ENCODE measurements at regions not wholly inside any gene's neighbourhood (a gene's known extent, or its start where the extent isn't known, plus 50 kb on each side); places are given as distances from the start of the nearest gene placed in this dataset.
"Not testable (repeated sequence)": the region's sequence is repeated elsewhere in the genome, so short reads cannot be mapped to it uniquely, and the experiment has no call there.

DNA sequence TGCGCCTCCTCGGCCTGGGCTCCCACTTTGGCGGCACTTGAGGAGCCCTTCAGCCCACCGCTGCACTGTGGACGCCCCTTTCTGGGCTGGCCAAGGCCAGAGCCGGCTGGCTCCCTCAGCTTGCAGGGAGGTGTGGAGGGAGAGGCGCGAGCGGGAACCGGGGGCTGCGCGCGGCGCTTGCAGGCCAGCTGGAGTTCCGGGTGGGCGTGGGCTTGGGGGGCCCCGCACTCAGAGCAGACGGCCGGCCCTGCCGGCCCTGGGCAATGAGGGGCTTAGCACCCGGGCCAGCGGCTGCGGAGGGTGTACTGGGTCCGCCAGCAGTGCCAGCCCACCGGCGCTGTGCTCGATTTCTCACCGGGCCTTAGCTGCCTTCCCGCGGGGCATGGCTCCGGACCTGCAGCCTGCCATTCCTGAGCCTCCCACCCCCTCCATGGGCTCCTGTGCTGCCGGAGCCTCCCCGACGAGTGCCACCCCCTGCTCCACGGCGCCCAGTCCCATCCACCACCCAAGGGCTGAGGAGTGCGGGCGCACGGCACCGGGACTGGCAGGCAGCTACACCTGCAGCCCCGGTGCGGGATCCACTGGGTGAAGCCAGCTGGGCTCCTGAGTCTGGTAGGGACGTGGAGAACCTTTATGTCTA lies 187.7 kb upstream of the KCNH7 start:
- TF ChIP-seq, protein P1, sequence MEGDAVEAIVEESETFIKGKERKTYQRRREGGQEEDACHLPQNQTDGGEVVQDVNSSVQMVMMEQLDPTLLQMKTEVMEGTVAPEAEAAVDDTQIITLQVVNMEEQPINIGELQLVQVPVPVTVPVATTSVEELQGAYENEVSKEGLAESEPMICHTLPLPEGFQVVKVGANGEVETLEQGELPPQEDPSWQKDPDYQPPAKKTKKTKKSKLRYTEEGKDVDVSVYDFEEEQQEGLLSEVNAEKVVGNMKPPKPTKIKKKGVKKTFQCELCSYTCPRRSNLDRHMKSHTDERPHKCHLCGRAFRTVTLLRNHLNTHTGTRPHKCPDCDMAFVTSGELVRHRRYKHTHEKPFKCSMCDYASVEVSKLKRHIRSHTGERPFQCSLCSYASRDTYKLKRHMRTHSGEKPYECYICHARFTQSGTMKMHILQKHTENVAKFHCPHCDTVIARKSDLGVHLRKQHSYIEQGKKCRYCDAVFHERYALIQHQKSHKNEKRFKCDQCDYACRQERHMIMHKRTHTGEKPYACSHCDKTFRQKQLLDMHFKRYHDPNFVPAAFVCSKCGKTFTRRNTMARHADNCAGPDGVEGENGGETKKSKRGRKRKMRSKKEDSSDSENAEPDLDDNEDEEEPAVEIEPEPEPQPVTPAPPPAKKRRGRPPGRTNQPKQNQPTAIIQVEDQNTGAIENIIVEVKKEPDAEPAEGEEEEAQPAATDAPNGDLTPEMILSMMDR (IDR thresholded peaks at IDR 0.05; ENCODE audit: low read length) = not testable (repeated sequence)
- not testable (repeated sequence) for TF ChIP-seq EZH2 (IDR thresholded peaks at IDR 0.05; ENCODE audit: borderline replicate concordance, low read length)

All from OCI-LY1 (cell line).